ENCODE measurements at regions not wholly inside any gene's neighbourhood (a gene's known extent, or its start where the extent isn't known, plus 50 kb on each side); places are given as distances from the start of the nearest gene placed in this dataset.

- ChIA-PET POLR2A (no interaction called here), CTCF (no interaction called here)
- Histone ChIP-seq H3K27ac (no peak overlapping the region), H3K4me3 (no peak overlapping the region), H3K4me1 (no peaks in the 10 kb centered on the region), H3K4me2 (no peak overlapping the region), H3K9me3 (no peaks in the 10 kb centered on the region)
- DNase-seq (ENCODE audit: low read depth in 1 of 2, low spot score in 1 of 2) (no peak), FAIRE-seq (no peak), ATAC-seq (no peak)
- 24% methylated on average over 4 of the region's 4 CpGs for WGBS (ENCODE audit: missing lambda C conversion rate)
- TF ChIP-seq USF2 (IDR thresholded peaks at IDR 0.05) (no peak), HMGXB4 (CRISPR knock-in tag; IDR thresholded peaks at IDR 0.05; ENCODE audit: borderline replicate concordance) (no peak), SREBF2 (IDR thresholded peaks at IDR 0.05) (no peak), CBX2 (IDR thresholded peaks at IDR 0.05; ENCODE audit: borderline replicate concordance, low read depth) (no peak), RNF2 (IDR thresholded peaks at IDR 0.05; ENCODE audit: borderline replicate concordance, low read depth) (no peak), NFE2L2 (conservative IDR thresholded peaks at IDR 0.05; ENCODE audit: low read length) (no peak), PBX3 (IDR thresholded peaks at IDR 0.05) (no peak), HEYL (CRISPR knock-in tag; IDR thresholded peaks at IDR 0.05) (no peak), EHF (CRISPR knock-in tag; IDR thresholded peaks at IDR 0.05) (no peak), ZC3H11A (IDR thresholded peaks at IDR 0.05) (no peak), FOSL2 (IDR thresholded peaks at IDR 0.05) (no peak), FOSL2 (CRISPR knock-in tag; IDR thresholded peaks at IDR 0.05) (no peak), HOXB13 (CRISPR knock-in tag; IDR thresholded peaks at IDR 0.05; ENCODE audit: low read depth) (no peak), MAFK (IDR thresholded peaks at IDR 0.05; ENCODE audit: partially characterized antibody) (no peak)
These were observed 407.2 kb upstream of the ARHGEF26 start for GRCh38 chr3:153714016-153714415.

- no peak overlapping the region for H3K27ac ChIP-seq
- TF ChIP-seq SMC3 (IDR thresholded peaks at IDR 0.05) (no peak), KDM5A (IDR thresholded peaks at IDR 0.05) (no peak), TFCP2L1 (CRISPR knock-in tag; IDR thresholded peaks at IDR 0.05) (no peak), ELK1 (IDR thresholded peaks at IDR 0.05; ENCODE audit: low read depth, low read length) (no peak), ZC3H11A (IDR thresholded peaks at IDR 0.05) (no peak), ATOH8 (CRISPR knock-in tag; IDR thresholded peaks at IDR 0.05; ENCODE audit: low read depth) (no peak), CBX2 (IDR thresholded peaks at IDR 0.05; ENCODE audit: borderline replicate concordance, low read depth) (no peak), NR3C1 (IDR thresholded peaks at IDR 0.05) (no peak), ZNF302 (CRISPR knock-in tag; IDR thresholded peaks at IDR 0.05) (no peak)
- DNase-seq (ENCODE audit: low read depth in 1 of 2, low spot score in 1 of 2) (no peak), FAIRE-seq (no peak), ATAC-seq (no peak)
- no peak overlapping the region for H3K4me3 ChIP-seq
- ChIA-PET POLR2A (no interaction called here), CTCF (no interaction called here)
- H3K4me1 ChIP-seq, result no peaks in the 10 kb centered on the region
- H3K4me2 ChIP-seq, result no peak overlapping the region
- 15% methylated on average over 1 of the region's 1 CpG for WGBS (ENCODE audit: missing lambda C conversion rate)
- no peaks in the 10 kb centered on the region for H3K9me3 ChIP-seq
These were observed 406.5 kb upstream of the ARHGEF26 start for GRCh38 chr3:153714588-153715290.

Measured in A549 (cell line).